NT2/D1 (cell line): ENCODE measurements at regions not wholly inside any gene's neighbourhood (a gene's known extent, or its start where the extent isn't known, plus 50 kb on each side); places are given as distances from the start of the nearest gene placed in this dataset.

Experiments used
- SUZ12 ChIP-seq: IDR thresholded peaks from 2 replicates; pipeline ENCODE4 v1.6.1; 2011; ENCODE audit not compliant: insufficient read length, insufficient read depth; ENCODE audit errors: extremely low read depth
- YY1 ChIP-seq: IDR thresholded peaks from 2 replicates; pipeline ENCODE4 v1.6.1; 2011; ENCODE audit not compliant: insufficient read length, insufficient read depth

DNA sequence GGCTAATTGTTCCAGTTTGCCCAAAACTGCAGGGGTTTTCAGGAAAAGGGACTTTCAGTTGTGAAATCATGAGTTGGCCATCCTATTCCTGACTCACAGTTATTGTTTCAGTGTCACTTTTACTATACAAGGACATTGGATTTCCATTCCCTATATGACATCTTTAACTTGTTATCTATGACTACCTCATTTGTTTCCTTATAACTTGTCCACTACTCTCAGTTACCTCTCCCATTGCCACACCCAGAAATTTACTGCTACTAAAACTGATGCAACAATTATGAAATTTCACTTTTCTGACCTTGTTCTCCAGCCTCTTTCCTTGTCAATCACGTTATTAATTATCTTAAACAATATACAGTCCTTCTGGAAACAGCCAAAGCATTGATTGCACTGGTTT, 116.5 kb upstream of the ZNF804A start:
- TF ChIP-seq YY1 (no peak), SUZ12 (no peak)
